ENCODE measurements at regions not wholly inside any gene's neighbourhood (a gene's known extent, or its start where the extent isn't known, plus 50 kb on each side); places are given as distances from the start of the nearest gene placed in this dataset.

GRCh38 chr14:49089107-49089506 lies 497.1 kb downstream of the RPS29 start:
- TF ChIP-seq CTCF (IDR thresholded peaks at IDR 0.05) = no peak
- TF ChIP-seq EZH2 (IDR thresholded peaks at IDR 0.05; ENCODE audit: borderline replicate concordance, insufficient read depth, low read depth, low read length, poor library complexity, severe bottlenecking) = no peak
